ENCODE measurements at regions not wholly inside any gene's neighbourhood (a gene's known extent, or its start where the extent isn't known, plus 50 kb on each side); places are given as distances from the start of the nearest gene placed in this dataset.

GRCh38 chr7:92991190-92991589 lies 126.6 kb downstream of the SAMD9 start:
- DNase-seq (no peak), ATAC-seq (no peak)
- TF ChIP-seq CTCF (IDR thresholded peaks at IDR 0.05) = no peak
- no peaks in the 10 kb centered on the region for H3K4me1 ChIP-seq (ENCODE audit: low read depth)
- no peaks in the 10 kb centered on the region for H3K36me3 ChIP-seq (ENCODE audit: low read depth)
- intact Hi-C loops (cut with DNase I, micrococcal nuclease) = no loop called here
- no peaks in the 10 kb centered on the region for H3K9me3 ChIP-seq
- no peak overlapping the region for H3K4me3 ChIP-seq

GRCh38 chr7:92988941-92989545 lies 128.7 kb downstream of the SAMD9 start:
- H3K9me3 ChIP-seq = no peaks in the 10 kb centered on the region
- H3K4me3 ChIP-seq = no peak overlapping the region
- ATAC-seq (no peak), DNase-seq (no peak)
- H3K36me3 ChIP-seq (ENCODE audit: low read depth) = no peaks in the 10 kb centered on the region
- no peak for TF ChIP-seq CTCF (IDR thresholded peaks at IDR 0.05)
- intact Hi-C loops (cut with DNase I, micrococcal nuclease) = no loop called here
- H3K4me1 ChIP-seq (ENCODE audit: low read depth) = no peaks in the 10 kb centered on the region

GRCh38 chr7:92988051-92988450 lies 129.7 kb downstream of the SAMD9 start:
- Histone ChIP-seq H3K9me3 (no peaks in the 10 kb centered on the region), H3K4me1 (ENCODE audit: low read depth) (no peaks in the 10 kb centered on the region), H3K36me3 (ENCODE audit: low read depth) (no peaks in the 10 kb centered on the region), H3K4me3 (no peak overlapping the region)
- DNase-seq (peak in 1 of 3 donors; percentile 47), ATAC-seq (peak; percentile 50)
- intact Hi-C loops (cut with DNase I, micrococcal nuclease) = no loop called here
- no peak for TF ChIP-seq CTCF (IDR thresholded peaks at IDR 0.05)

GRCh38 chr7:92987538-92987937 lies 130.2 kb downstream of the SAMD9 start:
- no peak for TF ChIP-seq CTCF (IDR thresholded peaks at IDR 0.05)
- no peak for ATAC-seq
- DNase-seq = no peak
- Histone ChIP-seq H3K36me3 (ENCODE audit: low read depth) (no peaks in the 10 kb centered on the region), H3K9me3 (no peaks in the 10 kb centered on the region), H3K4me3 (no peak overlapping the region), H3K4me1 (ENCODE audit: low read depth) (no peaks in the 10 kb centered on the region)
- intact Hi-C loops (cut with DNase I, micrococcal nuclease) = no loop called here

GRCh38 chr7:92987095-92987494 lies 130.7 kb downstream of the SAMD9 start:
- ATAC-seq = no peak

More at GRCh38 chr7:92987095-92987494, 130.7 kb downstream of the SAMD9 start:
- Histone ChIP-seq H3K36me3 (ENCODE audit: low read depth) (no peaks in the 10 kb centered on the region), H3K9me3 (no peaks in the 10 kb centered on the region), H3K4me1 (ENCODE audit: low read depth) (no peaks in the 10 kb centered on the region), H3K4me3 (no peak overlapping the region)
- TF ChIP-seq CTCF (IDR thresholded peaks at IDR 0.05) = no peak
- intact Hi-C loops (cut with DNase I, micrococcal nuclease) = no loop called here
- DNase-seq = no peak

Measured in mucosa of descending colon (tissue), 3 donors.